Esophagus squamous epithelium (tissue), 5 donors: ENCODE measurements at regions not wholly inside any gene's neighbourhood (a gene's known extent, or its start where the extent isn't known, plus 50 kb on each side); places are given as distances from the start of the nearest gene placed in this dataset.

ENCODE experiments used
- DNase-seq: peaks from one replicate; lab custom pipeline; 2025; lab: John Stamatoyannopoulos, UW
- H3K27ac ChIP-seq, 4 donors: fragments of 200-600 bp; sonication (generic); one replicate each; pipeline ENCODE4 v1.5.1; 2016 to 2019; ENCODE audit warnings: mild to moderate bottlenecking in 1 of 4
- H3K27me3 ChIP-seq, 4 donors: fragments of 200-600 bp; sonication (generic); 1 replicate in 3 of 4; 2 replicates in 1 of 4; pipeline versions ENCODE4 v1.5.1 to v1.6.0; 2017 to 2021; ENCODE audit warnings: antibody characterized with exemption in 1 of 4
- H3K36me3 ChIP-seq, 3 donors: fragments of 200-600 bp; sonication (generic); one replicate each; pipeline ENCODE4 v1.5.1; 2016 to 2019
- H3K4me1 ChIP-seq, 3 donors: fragments of 200-600 bp; sonication (generic); one replicate each; pipeline ENCODE4 v1.5.1; 2017 to 2019
- H3K4me3 ChIP-seq, 4 donors: fragments of 200-600 bp; sonication (generic); 1 replicate in 3 of 4; 2 replicates in 1 of 4; pipeline ENCODE4 v1.5.1; 2016 to 2019; ENCODE audit warnings: mild to moderate bottlenecking in 2 of 4, moderate library complexity in 1 of 4
- H3K9me3 ChIP-seq, 3 donors: fragments of 200-600 bp; sonication (generic); one replicate each; pipeline ENCODE4 v1.5.1; 2016 to 2019
- CTCF ChIP-seq, 6 experiments: fragments of 450-650 bp in 4 of 6; fragments of 200-600 bp in 2 of 6; sonication (generic) in 2 of 6; IDR thresholded peaks; one replicate each; pipeline ENCODE4 v1.5.1; 2016 to 2019; ENCODE audit warnings: antibody characterized with exemption in 6 of 6, mild to moderate bottlenecking in 4 of 6, moderate library complexity in 4 of 6
- POLR2A ChIP-seq, 4 donors: fragments of 450-650 bp; IDR thresholded peaks; one replicate each; pipeline ENCODE4 v1.6.1; 2017; ENCODE audit warnings: antibody characterized with exemption in 4 of 4, mild to moderate bottlenecking in 4 of 4, moderate library complexity in 3 of 4
- WGBS, 2 donors: methylation state at CpG; one replicate each; pipeline ENCODE4 v1.1.5; 2018; 5-methylcytosine and 5-hydroxymethylcytosine counted together
- intact Hi-C: fragments of 100-400 bp; cut with DNase I; formaldehyde crosslinking; loops from one replicate; pipeline ENCODE4 v1.15.0; 2022
- donor health status: DM: yes; HTN: yes; CAD: no.

- Histone ChIP-seq H3K9me3 (peaks cover 0 to 19% (median 0%) of the 10 kb centered on the region in 3 donors), H3K36me3 (no peaks in the 10 kb centered on the region), H3K4me1 (no peaks in the 10 kb centered on the region), H3K27me3 (no peaks in the 10 kb centered on the region), H3K27ac (no peak overlapping the region), H3K4me3 (no peak overlapping the region)
- DNase-seq = no peak
- WGBS, 2 donors = 100% methylated on average over 2 of the region's 2 CpGs
- intact Hi-C loops = no loop called here
- TF ChIP-seq CTCF (IDR thresholded peaks at IDR 0.05) (no peak), POLR2A (IDR thresholded peaks at IDR 0.05) (no peak)
Measured at GRCh38 chr1:106189780-106190179, 866.7 kb upstream of the PRMT6 start.

- Histone ChIP-seq H3K27me3 (no peaks in the 10 kb centered on the region), H3K9me3 (peaks cover 0 to 19% (median 0%) of the 10 kb centered on the region in 3 donors), H3K4me1 (no peaks in the 10 kb centered on the region), H3K36me3 (no peaks in the 10 kb centered on the region), H3K27ac (no peak overlapping the region), H3K4me3 (no peak overlapping the region)
- DNase-seq = no peak
- TF ChIP-seq CTCF (IDR thresholded peaks at IDR 0.05) (no peak), POLR2A (IDR thresholded peaks at IDR 0.05) (no peak)
- intact Hi-C loops = no loop called here
Measured at GRCh38 chr1:106194206-106194605, 862.3 kb upstream of the PRMT6 start.

DNA sequence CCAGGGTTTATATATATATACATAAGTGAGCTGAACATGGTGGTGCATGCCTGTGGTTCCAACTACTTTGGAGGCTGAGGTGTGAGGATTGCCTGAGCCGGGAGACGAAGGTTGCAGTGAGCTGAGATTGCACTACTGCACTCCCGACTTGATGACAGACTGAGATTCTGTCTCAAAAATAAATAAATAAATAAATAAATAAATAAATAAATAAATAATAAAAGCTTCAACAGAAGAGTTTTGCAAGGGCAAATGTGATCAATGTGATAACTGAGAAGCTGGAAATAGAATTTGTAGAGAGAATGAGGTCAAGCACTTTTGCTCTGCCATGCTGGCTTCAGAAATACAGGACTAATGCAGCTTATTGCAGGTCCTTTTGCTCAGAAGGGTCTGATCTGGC is 855.8 kb upstream of the PRMT6 start:
- Histone ChIP-seq H3K36me3 (no peaks in the 10 kb centered on the region), H3K27me3 (no peaks in the 10 kb centered on the region), H3K4me3 (no peak overlapping the region), H3K27ac (no peak overlapping the region), H3K9me3 (no peaks in the 10 kb centered on the region), H3K4me1 (no peaks in the 10 kb centered on the region)
- no peak for TF ChIP-seq CTCF (IDR thresholded peaks at IDR 0.05)
- no peak for TF ChIP-seq POLR2A (IDR thresholded peaks at IDR 0.05)
- DNase-seq = no peak
- WGBS, 2 donors = 83% methylated on average over 3 of the region's 3 CpGs
- intact Hi-C loops = no loop called here

GRCh38 chr1:106207185-106207584 is 849.3 kb upstream of the PRMT6 start:
- Histone ChIP-seq H3K36me3 (no peaks in the 10 kb centered on the region), H3K9me3 (no peaks in the 10 kb centered on the region), H3K27ac (no peak overlapping the region), H3K27me3 (no peaks in the 10 kb centered on the region), H3K4me1 (no peaks in the 10 kb centered on the region), H3K4me3 (no peak overlapping the region)
- intact Hi-C loops = no loop called here
- WGBS, 2 donors = 83 to 88% methylated on average over 1 of the region's 1 CpG
- DNase-seq = no peak
- TF ChIP-seq CTCF (IDR thresholded peaks at IDR 0.05) (no peak), POLR2A (IDR thresholded peaks at IDR 0.05) (no peak)

DNA sequence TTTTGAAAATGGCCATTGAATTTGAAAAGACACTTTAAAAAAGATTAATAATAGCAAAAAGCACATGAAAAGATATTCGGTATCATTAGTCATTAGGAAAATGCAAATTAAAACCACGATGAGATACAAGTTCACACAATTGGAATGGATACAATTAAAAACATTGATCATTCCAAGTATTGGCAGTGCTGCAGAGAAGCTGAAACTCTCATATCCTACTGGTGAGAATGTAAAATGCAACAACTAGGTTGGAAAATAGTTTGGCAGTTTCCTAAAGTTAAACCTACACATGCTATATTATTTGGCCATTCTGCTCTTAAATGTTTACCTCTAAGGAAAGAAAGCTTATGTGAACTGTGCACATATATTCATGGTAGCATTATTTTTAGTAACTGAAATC is 838.7 kb upstream of the PRMT6 start:
- no peaks in the 10 kb centered on the region for H3K27me3 ChIP-seq
- no peak overlapping the region for H3K4me3 ChIP-seq
- no peaks in the 10 kb centered on the region for H3K9me3 ChIP-seq
- TF ChIP-seq POLR2A (IDR thresholded peaks at IDR 0.05) (no peak), CTCF (IDR thresholded peaks at IDR 0.05) (no peak)
- no peaks in the 10 kb centered on the region for H3K36me3 ChIP-seq
- 46 to 63% methylated on average over 2 of the region's 2 CpGs for WGBS, 2 donors
- H3K4me1 ChIP-seq = no peaks in the 10 kb centered on the region
- no peak for DNase-seq
- intact Hi-C loops = no loop called here
- no peak overlapping the region for H3K27ac ChIP-seq
